GM12878 (cell line): ENCODE measurements at regions not wholly inside any gene's neighbourhood (a gene's known extent, or its start where the extent isn't known, plus 50 kb on each side); places are given as distances from the start of the nearest gene placed in this dataset.

Experiments used
- IRF5 ChIP-seq: fragments of 450-650 bp; IDR thresholded peaks from 2 replicates; pipeline ENCODE4 v1.6.1; 2017; ENCODE audit warnings: borderline replicate concordance
- KAT2A ChIP-seq: conservative IDR thresholded peaks from 2 replicates; pipeline ENCODE4 v1.6.1; 2011; ENCODE audit warnings: low read depth, low read length; ENCODE audit not compliant: control insufficient read depth
- MYB ChIP-seq: fragments of 150-350 bp; IDR thresholded peaks from 2 replicates; pipeline ENCODE4 v1.6.1; 2014; ENCODE audit warnings: mild to moderate bottlenecking, low read depth, low read length, borderline replicate concordance
- REST ChIP-seq: IDR thresholded peaks from 2 replicates; pipeline ENCODE4 v1.6.1; 2012; ENCODE audit warnings: mild to moderate bottlenecking, low read depth, low read length
- STAT3 ChIP-seq: IDR thresholded peaks from 2 replicates; pipeline ENCODE4 v1.6.1; 2011; ENCODE audit warnings: low read depth, low read length, improper control_type of control experiment
- TF ChIP-seq, protein P1 (sequence below): IDR thresholded peaks from 2 replicates; pipeline ENCODE4 v1.6.1; 2011; ENCODE audit warnings: mild to moderate bottlenecking, low read depth, low read length, moderate library complexity; ENCODE audit not compliant: insufficient replicate concordance
- TF ChIP-seq, protein P2 (sequence below): fragments of 450-650 bp; IDR thresholded peaks from 2 replicates; pipeline ENCODE4 v1.6.1; 2016; ENCODE audit warnings: mild to moderate bottlenecking, moderate library complexity, borderline replicate concordance

- TF ChIP-seq, protein P1, sequence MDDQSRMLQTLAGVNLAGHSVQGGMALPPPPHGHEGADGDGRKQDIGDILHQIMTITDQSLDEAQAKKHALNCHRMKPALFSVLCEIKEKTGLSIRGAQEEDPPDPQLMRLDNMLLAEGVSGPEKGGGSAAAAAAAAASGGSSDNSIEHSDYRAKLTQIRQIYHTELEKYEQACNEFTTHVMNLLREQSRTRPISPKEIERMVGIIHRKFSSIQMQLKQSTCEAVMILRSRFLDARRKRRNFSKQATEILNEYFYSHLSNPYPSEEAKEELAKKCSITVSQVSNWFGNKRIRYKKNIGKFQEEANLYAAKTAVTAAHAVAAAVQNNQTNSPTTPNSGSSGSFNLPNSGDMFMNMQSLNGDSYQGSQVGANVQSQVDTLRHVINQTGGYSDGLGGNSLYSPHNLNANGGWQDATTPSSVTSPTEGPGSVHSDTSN = no peak
- no peak for TF ChIP-seq MYB
- TF ChIP-seq, protein P2, sequence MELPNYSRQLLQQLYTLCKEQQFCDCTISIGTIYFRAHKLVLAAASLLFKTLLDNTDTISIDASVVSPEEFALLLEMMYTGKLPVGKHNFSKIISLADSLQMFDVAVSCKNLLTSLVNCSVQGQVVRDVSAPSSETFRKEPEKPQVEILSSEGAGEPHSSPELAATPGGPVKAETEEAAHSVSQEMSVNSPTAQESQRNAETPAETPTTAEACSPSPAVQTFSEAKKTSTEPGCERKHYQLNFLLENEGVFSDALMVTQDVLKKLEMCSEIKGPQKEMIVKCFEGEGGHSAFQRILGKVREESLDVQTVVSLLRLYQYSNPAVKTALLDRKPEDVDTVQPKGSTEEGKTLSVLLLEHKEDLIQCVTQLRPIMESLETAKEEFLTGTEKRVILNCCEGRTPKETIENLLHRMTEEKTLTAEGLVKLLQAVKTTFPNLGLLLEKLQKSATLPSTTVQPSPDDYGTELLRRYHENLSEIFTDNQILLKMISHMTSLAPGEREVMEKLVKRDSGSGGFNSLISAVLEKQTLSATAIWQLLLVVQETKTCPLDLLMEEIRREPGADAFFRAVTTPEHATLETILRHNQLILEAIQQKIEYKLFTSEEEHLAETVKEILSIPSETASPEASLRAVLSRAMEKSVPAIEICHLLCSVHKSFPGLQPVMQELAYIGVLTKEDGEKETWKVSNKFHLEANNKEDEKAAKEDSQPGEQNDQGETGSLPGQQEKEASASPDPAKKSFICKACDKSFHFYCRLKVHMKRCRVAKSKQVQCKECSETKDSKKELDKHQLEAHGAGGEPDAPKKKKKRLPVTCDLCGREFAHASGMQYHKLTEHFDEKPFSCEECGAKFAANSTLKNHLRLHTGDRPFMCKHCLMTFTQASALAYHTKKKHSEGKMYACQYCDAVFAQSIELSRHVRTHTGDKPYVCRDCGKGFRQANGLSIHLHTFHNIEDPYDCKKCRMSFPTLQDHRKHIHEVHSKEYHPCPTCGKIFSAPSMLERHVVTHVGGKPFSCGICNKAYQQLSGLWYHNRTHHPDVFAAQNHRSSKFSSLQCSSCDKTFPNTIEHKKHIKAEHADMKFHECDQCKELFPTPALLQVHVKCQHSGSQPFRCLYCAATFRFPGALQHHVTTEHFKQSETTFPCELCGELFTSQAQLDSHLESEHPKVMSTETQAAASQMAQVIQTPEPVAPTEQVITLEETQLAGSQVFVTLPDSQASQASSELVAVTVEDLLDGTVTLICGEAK = no peak
- no peak for TF ChIP-seq REST
- no peak for TF ChIP-seq IRF5
- TF ChIP-seq STAT3 = no peak
- no peak for TF ChIP-seq KAT2A
Observed at GRCh38 chr6:112524071-112524470, 176.9 kb downstream of the RFPL4B start (continued).
